ENCODE measurements at regions not wholly inside any gene's neighbourhood (a gene's known extent, or its start where the extent isn't known, plus 50 kb on each side); places are given as distances from the start of the nearest gene placed in this dataset.
"Not testable (repeated sequence)": the region's sequence is repeated elsewhere in the genome, so short reads cannot be mapped to it uniquely, and the experiment has no call there.

DNA sequence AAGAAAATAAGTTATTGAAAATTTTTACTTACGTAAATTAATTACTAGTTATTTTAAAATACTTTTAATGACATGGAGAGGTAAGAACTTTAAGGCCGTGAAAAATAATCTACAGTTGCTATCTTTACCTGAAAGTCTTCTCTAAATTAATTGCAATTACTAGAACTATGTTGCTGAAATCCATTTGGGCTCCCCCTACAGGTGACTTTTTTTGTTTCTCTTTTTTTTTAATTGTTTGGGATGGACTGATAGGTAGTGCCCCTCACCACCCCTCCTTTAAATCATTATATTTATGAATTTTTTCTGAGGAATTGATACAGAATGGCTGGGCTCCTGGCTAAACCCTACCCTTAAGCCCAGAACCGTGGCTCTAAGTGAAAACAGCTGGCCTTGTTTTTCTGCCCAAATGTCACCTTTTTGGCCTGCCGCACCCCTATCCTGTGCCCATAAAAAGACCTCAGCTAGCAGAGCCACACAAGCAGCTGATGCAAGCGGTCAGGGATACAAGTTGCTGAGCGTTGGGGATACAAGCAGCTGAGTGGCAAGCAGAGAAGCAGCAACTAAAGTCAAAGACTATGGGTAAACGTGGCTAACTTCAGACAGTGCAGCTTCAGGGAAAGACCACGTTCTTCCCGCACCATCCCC, 315.2 kb upstream of the ACO1 start:
- intact Hi-C loops (cut with DNase I), result no loop called here
- DNase-seq (ENCODE audit: low spot score), result no peak

- no peak for DNase-seq (ENCODE audit: low spot score)
- intact Hi-C loops (cut with DNase I), result no loop called here
These were observed 314.5 kb upstream of the ACO1 start for GRCh38 chr9:32069969-32070368.

GRCh38 chr9:32072570-32072969, 311.9 kb upstream of the ACO1 start:
- intact Hi-C loops (cut with DNase I), result no loop called here
- DNase-seq (ENCODE audit: low spot score), result no peak

DNA sequence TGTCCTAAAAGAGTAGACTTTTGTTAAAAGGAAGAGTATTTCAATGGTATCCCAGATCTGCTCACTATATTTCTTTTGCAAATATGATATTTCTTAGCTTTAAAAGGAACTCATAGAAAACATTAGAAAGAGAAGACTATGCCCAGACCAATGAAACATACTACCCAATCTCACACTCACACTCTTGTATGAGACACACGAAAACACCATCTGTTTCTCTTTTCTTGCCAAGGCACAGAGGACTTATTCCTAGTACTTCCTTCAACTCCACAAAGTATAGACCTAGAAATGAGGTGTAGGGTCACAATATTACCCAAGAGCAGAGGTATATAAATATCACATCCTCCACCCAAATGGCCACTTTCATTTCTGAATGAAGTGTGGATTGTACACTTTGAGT, 292.4 kb upstream of the ACO1 start:
- intact Hi-C loops (cut with DNase I), result no loop called here
- no peak for DNase-seq (ENCODE audit: low spot score)

DNA sequence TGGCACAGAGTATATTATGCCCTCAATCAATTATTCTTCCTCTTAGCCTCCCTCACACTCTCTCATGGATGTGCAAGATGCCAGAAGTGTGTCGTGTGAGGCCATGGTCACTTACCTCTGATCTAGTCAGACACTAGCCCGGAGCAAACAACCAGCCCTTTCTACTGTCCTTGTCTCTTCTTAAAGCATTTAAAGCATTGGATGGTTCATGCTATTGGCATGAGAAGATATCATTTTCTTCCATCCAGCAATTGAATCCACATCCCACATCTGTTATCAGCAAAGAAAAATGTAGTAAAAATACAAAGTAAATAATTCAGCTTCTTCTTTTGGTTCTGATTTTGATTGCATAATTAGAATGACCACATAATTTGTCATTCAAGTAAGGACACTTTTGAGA, 267.2 kb upstream of the ACO1 start:
- intact Hi-C loops (cut with DNase I), result no loop called here

DNA sequence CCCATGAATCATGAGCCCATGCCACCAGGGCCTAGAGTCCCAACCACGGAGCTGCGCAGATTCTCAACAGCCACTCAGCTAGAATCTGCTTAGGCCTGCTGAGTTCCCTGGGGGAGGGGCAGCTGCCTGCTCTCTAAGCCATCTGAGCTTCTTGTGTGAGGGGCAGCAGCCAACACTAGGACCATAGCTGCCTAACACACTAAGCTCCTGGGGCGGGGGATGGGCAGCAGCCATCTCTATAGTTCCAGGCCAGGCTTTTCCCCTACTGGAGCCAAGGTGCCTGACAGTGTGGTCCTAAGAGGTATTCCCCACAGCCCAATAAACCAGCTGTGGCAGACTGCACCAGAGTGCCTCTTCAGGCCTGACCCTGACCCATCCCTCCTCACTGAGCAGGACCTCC, 255.9 kb upstream of the ACO1 start:
- DNase-seq (ENCODE audit: low spot score), result no peak
- intact Hi-C loops (cut with DNase I), result no loop called here

More for the DNA sequence above, 267.2 kb upstream of the ACO1 start:
- no peak for DNase-seq (ENCODE audit: low spot score)

DNA sequence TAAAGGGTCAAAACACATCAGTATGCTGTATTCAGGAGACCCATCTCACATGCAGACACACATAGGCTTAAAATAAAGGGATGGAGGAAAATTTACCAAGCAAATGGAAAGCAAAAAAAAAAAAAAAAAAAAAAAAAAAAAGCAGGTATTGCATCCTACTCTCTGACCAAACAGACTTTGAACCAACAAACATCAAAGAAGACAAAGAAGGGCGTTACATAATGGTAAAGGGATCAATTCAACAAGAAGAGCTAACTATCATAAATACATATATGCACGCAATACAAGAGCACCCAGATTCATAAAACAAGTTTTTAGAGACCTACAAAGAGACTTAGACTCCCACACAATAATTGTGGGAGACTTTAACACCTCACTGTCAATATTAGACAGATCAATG, 253.7 kb upstream of the ACO1 start:
- intact Hi-C loops (cut with DNase I); DNase-seq (ENCODE audit: low spot score): not testable (repeated sequence)

- intact Hi-C loops (cut with DNase I), result no loop called here
- peak; percentile 71 for DNase-seq (ENCODE audit: low spot score)
These were observed 247.6 kb upstream of the ACO1 start for GRCh38 chr9:32136700-32137339.

DNA sequence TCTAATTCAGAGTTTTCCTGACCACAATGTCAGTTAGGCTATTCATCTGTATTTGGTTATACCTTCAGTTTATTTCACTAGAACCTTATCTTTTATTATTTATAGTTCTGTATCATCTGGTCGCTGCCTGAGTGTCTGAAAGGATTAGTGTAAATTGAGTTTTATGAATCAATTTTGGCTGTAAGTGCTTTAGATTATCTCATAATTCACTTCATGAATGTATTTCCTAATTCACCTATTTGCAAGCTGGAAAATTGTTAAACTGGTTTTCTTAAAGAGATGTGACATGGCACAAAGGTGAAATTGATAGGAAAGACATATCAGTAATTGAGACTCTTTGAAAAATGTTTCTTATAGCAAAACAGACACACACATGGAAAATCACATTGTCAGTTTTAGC, 242.4 kb upstream of the ACO1 start:
- intact Hi-C loops (cut with DNase I), result no loop called here
- no peak for DNase-seq (ENCODE audit: low spot score)

GRCh38 chr9:32148553-32148952, 235.9 kb upstream of the ACO1 start:
- DNase-seq (ENCODE audit: low spot score); intact Hi-C loops (cut with DNase I): not testable (repeated sequence)

- no peak for DNase-seq (ENCODE audit: low spot score)
- intact Hi-C loops (cut with DNase I), result no loop called here
These were observed 223.2 kb upstream of the ACO1 start for GRCh38 chr9:32161209-32161608.

DNA sequence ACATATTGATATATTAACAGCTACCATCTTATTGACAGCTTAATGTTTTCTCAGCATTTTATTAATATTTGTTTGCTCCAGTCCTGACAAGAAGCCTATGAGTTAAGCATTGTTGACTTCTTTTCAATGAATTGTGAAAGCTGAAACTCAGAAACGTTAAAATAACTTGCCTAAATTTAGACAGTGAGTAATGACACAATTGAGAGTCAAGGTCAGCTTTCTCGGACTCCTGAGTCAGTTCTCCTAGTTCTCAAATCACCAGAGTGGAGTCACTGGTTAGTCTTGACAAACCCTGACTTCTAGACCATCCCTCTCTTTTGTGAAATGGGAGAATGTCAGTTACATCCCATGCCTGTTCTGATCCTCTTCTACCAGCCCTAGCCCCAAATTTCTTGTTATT, 222.7 kb upstream of the ACO1 start:
- no peak for DNase-seq (ENCODE audit: low spot score)
- intact Hi-C loops (cut with DNase I), result no loop called here

- intact Hi-C loops (cut with DNase I); DNase-seq (ENCODE audit: low spot score): not testable (repeated sequence)
These were observed 218.1 kb upstream of the ACO1 start for GRCh38 chr9:32166316-32166715.

DNA sequence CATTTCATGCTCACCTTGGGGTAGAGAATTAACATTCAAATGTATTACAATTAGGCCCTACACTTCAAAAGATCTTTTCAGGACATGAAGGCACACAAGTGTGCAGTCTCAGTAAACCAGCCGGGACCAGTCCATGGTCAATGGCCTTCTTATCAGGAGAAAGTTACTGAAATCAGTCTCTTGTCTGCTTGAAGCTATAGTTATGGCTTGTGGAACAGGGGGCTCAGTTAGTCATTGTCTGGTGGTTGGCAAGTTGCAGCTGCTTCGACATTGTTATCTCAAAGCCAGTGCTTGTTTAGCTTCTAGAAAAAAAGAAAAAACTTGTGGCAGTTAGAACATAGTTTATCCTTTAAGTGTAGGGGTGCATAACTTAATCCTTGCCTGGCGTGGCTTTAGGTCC, 213.1 kb upstream of the ACO1 start:
- DNase-seq (ENCODE audit: low spot score), result no peak
- intact Hi-C loops (cut with DNase I), result no loop called here

GRCh38 chr9:32172256-32172655, 212.2 kb upstream of the ACO1 start:
- DNase-seq (ENCODE audit: low spot score), result no peak
- intact Hi-C loops (cut with DNase I), result no loop called here

- DNase-seq (ENCODE audit: low spot score), result no peak
- intact Hi-C loops (cut with DNase I), result no loop called here
These were observed 207.0 kb upstream of the ACO1 start for GRCh38 chr9:32177396-32177795.

GRCh38 chr9:32180597-32180996, 203.8 kb upstream of the ACO1 start:
- no peak for DNase-seq (ENCODE audit: low spot score)
- intact Hi-C loops (cut with DNase I), result no loop called here

GRCh38 chr9:32200241-32200640, 184.2 kb upstream of the ACO1 start:
- intact Hi-C loops (cut with DNase I), result no loop called here
- DNase-seq (ENCODE audit: low spot score), result no peak

DNA sequence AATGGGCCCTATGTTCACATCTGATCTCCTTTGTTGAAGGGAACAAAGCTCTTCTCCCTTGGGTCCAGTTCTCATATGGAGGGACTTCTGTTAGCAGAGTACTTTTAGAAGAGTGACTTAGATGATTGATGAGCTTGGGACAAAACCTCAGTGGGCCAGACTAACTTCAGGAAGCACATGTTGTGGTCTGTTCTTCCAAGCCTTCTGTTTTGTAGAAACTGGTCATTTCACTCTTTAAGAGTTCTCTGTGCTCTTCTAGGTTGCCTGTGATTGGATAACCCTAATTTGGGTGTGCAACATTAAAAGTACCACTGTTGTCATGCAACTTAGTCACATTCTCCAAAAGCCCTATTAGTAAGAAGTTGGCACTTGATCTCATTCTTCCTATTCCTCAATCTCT, 183.5 kb upstream of the ACO1 start:
- intact Hi-C loops (cut with DNase I), result no loop called here

GRCh38 chr9:32209164-32209563, 175.3 kb upstream of the ACO1 start:
- DNase-seq (ENCODE audit: low spot score); intact Hi-C loops (cut with DNase I): not testable (repeated sequence)

More for the DNA sequence above, 183.5 kb upstream of the ACO1 start:
- DNase-seq (ENCODE audit: low spot score), result no peak

DNA sequence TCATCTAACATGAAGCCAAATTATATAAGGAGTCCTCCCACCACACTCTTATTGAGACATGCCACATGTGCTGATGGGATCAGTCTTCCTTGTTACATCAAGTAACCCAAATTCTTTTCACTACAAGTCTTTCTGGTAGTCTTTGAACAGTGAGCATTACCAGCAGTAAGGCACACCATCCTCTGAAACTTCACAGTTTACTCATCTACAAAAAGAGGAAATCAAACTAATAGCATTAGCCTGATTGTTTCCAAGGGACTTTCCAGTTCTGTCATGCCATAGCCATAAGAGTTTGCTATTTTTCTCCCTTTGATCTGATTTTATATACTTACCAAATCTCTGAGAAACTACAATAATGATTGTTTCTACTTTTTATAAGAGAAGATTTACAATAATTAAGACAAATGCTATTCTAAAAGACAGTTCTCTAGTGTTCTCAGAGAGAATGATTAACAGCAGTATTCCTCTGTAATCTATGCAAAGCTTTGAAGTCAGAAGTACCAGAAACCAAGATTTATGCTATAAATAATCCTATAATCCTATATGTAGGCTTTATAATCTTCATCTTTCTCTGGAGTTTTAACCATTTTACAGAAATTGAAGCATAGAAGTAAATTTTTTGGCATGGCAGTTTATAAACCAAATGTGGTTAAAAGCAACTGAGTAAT, 166.2 kb upstream of the ACO1 start:
- intact Hi-C loops (cut with DNase I), result no loop called here
- no peak for DNase-seq (ENCODE audit: low spot score)

Data from posterior vena cava (tissue), 2 donors.